H9 (cell line): ENCODE measurements at regions not wholly inside any gene's neighbourhood (a gene's known extent, or its start where the extent isn't known, plus 50 kb on each side); places are given as distances from the start of the nearest gene placed in this dataset.

Experiments used
- DNase-seq: peaks from one replicate; pipeline ENCODE4 v3.0.0-alpha.2; 2017
- H2AFZ ChIP-seq: one replicate; pipeline ENCODE4 v1.6.1; 2013; ENCODE audit warnings: mild to moderate bottlenecking, low read length, control low read depth, moderate library complexity
- H2AK5ac ChIP-seq: 2 replicates; pipeline ENCODE4 v1.6.1; 2013; ENCODE audit warnings: low read length, control low read depth, mixed read lengths; ENCODE audit not compliant: insufficient read length
- H2BK120ac ChIP-seq: one replicate; pipeline ENCODE4 v1.6.1; 2013; ENCODE audit warnings: low read depth, mild to moderate bottlenecking, low read length, control low read depth, inconsistent platforms; ENCODE audit not compliant: poor library complexity, severe bottlenecking
- H2BK12ac ChIP-seq: 2 replicates; pipeline ENCODE4 v1.6.1; 2013; ENCODE audit warnings: low read length, control low read depth, mixed read lengths, low read depth; ENCODE audit not compliant: insufficient read length
- H2BK15ac ChIP-seq: 2 replicates; pipeline ENCODE4 v1.6.1; 2013; ENCODE audit warnings: low read depth, low read length, control low read depth
- H2BK20ac ChIP-seq: one replicate; pipeline ENCODE4 v1.6.1; 2013; ENCODE audit warnings: low read depth, mild to moderate bottlenecking, low read length, control low read depth, inconsistent platforms; ENCODE audit not compliant: poor library complexity, severe bottlenecking
- H2BK5ac ChIP-seq: 2 replicates; pipeline ENCODE4 v1.6.1; 2013; ENCODE audit warnings: low read length, control low read depth, mixed read lengths; ENCODE audit not compliant: insufficient read length
- H3K14ac ChIP-seq: 2 replicates; pipeline ENCODE4 v1.6.1; 2013; ENCODE audit warnings: low read length, control low read depth; ENCODE audit not compliant: insufficient read depth
- H3K18ac ChIP-seq: 2 replicates; pipeline ENCODE4 v1.6.1; 2013; ENCODE audit warnings: low read depth, mild to moderate bottlenecking, mixed read lengths, low read length, control low read depth; ENCODE audit not compliant: insufficient read length
- H3K23ac ChIP-seq: 2 replicates; pipeline ENCODE4 v1.6.1; 2013; ENCODE audit warnings: low read length, control low read depth, mixed read lengths, low read depth; ENCODE audit not compliant: insufficient read length
- H3K23me2 ChIP-seq: 2 replicates; pipeline ENCODE4 v1.6.1; 2013; ENCODE audit warnings: low read depth, mild to moderate bottlenecking, mixed read lengths, low read length, control low read depth; ENCODE audit not compliant: insufficient read length, poor library complexity, severe bottlenecking
- H3K27ac ChIP-seq: 2 replicates; pipeline ENCODE4 v1.5.1; 2013; ENCODE audit warnings: low read length, control low read depth, mixed read lengths, low read depth; ENCODE audit not compliant: insufficient read length
- H3K27me3 ChIP-seq: 2 replicates; pipeline ENCODE4 v1.6.1; 2013; ENCODE audit warnings: low read length, control low read depth, inconsistent platforms; ENCODE audit not compliant: insufficient read depth
- H3K4ac ChIP-seq: 2 replicates; pipeline ENCODE4 v1.6.1; 2013; ENCODE audit warnings: low read depth, mild to moderate bottlenecking, control low read depth, inconsistent platforms, low read length, moderate library complexity
- H3K4me1 ChIP-seq: 2 replicates; pipeline ENCODE4 v1.6.1; 2013; ENCODE audit warnings: low read length, control low read depth, inconsistent platforms; ENCODE audit not compliant: insufficient read depth
- H3K4me2 ChIP-seq: 2 replicates; pipeline ENCODE4 v1.6.1; 2013; ENCODE audit warnings: low read length, control low read depth, mixed read lengths; ENCODE audit not compliant: insufficient read length, insufficient read depth
- H3K56ac ChIP-seq: 2 replicates; pipeline ENCODE4 v1.6.1; 2013; ENCODE audit warnings: low read depth, mild to moderate bottlenecking, mixed read lengths, low read length, control low read depth; ENCODE audit not compliant: insufficient read length
- H3K79me1 ChIP-seq: 2 replicates; pipeline ENCODE4 v1.6.1; 2013; ENCODE audit warnings: low read depth, mild to moderate bottlenecking, moderate library complexity, low read length, control low read depth, inconsistent platforms; ENCODE audit not compliant: insufficient read depth, poor library complexity, severe bottlenecking
- H3K79me2 ChIP-seq: 2 replicates; pipeline ENCODE4 v1.6.1; 2013; ENCODE audit warnings: low read length, control low read depth, inconsistent platforms; ENCODE audit not compliant: insufficient read depth
- H3K9ac ChIP-seq: 2 replicates; pipeline ENCODE4 v1.6.1; 2013; ENCODE audit warnings: low read length, control low read depth, mixed read lengths; ENCODE audit not compliant: insufficient read length; ENCODE audit errors: extremely low read depth
- H3K9me3 ChIP-seq: one replicate; pipeline ENCODE4 v1.6.1; 2013; ENCODE audit warnings: low read depth, low read length, inconsistent platforms; ENCODE audit not compliant: control insufficient read depth
- H3T11ph ChIP-seq: one replicate; pipeline ENCODE4 v1.6.1; 2013; ENCODE audit warnings: mild to moderate bottlenecking, low read length, control low read depth, inconsistent platforms
- H4K20me1 ChIP-seq: one replicate; pipeline ENCODE4 v1.6.1; 2013; ENCODE audit not compliant: control insufficient read depth, insufficient read length, insufficient read depth
- H4K5ac ChIP-seq: 2 replicates; pipeline ENCODE4 v1.6.1; 2013; ENCODE audit warnings: low read depth, mild to moderate bottlenecking, mixed read lengths, low read length, control low read depth; ENCODE audit not compliant: insufficient read length
- H4K8ac ChIP-seq: replicated peaks from 2 replicates; pipeline ENCODE4 v1.6.1; 2013; ENCODE audit warnings: low read length, control low read depth, mixed read lengths, low read depth; ENCODE audit not compliant: insufficient read length
- H4K91ac ChIP-seq: 2 replicates; pipeline ENCODE4 v1.6.1; 2013; ENCODE audit warnings: low read depth, mild to moderate bottlenecking, moderate library complexity, mixed read lengths, low read length, control low read depth; ENCODE audit not compliant: insufficient read length
- H3K27ac Mint-ChIP-seq, 3 experiments: 2 replicates in 2 of 3; 3 replicates in 1 of 3; pipeline ENCODE4 v1.8.0; 2020 to 2021; ENCODE audit warnings: mixed read lengths in 3 of 3, mild to moderate bottlenecking in 1 of 3, moderate library complexity in 1 of 3
- H3K27me3 Mint-ChIP-seq: 2 replicates; pipeline ENCODE4 v1.8.0; 2021; ENCODE audit warnings: low read depth, mild to moderate bottlenecking, moderate library complexity, mixed read lengths
- H3K36me3 Mint-ChIP-seq, 3 experiments: 2 replicates in 2 of 3; 3 replicates in 1 of 3; pipeline ENCODE4 v1.8.0; 2020 to 2021; ENCODE audit warnings: low read depth in 3 of 3, mixed read lengths in 3 of 3; ENCODE audit not compliant: insufficient read depth in 1 of 3
- H3K4me1 Mint-ChIP-seq, 2 experiments: 2 replicates each; pipeline ENCODE4 v1.8.0; 2020; ENCODE audit warnings: mixed read lengths in 2 of 2
- H3K4me3 Mint-ChIP-seq, 2 experiments: 2 replicates in 1 of 2; 3 replicates in 1 of 2; pipeline ENCODE4 v1.8.0; 2020 to 2021; ENCODE audit warnings: mild to moderate bottlenecking in 2 of 2, mixed read lengths in 2 of 2, moderate library complexity in 1 of 2
- H3K9me3 Mint-ChIP-seq, 2 experiments: 2 replicates in 1 of 2; 3 replicates in 1 of 2; pipeline ENCODE4 v1.8.0; 2020; ENCODE audit warnings: mild to moderate bottlenecking in 2 of 2, mixed read lengths in 2 of 2, moderate library complexity in 1 of 2
- WGBS: extraction: QIAGEN DNeasy Blood & Tissue Kit; methylation state at CpG from one replicate; pipeline ENCODE4 v1.1.7; 2013; ENCODE audit warnings: missing lambda C conversion rate, low lambda C conversion rate, mixed read lengths; ENCODE audit not compliant: insufficient read length; ENCODE audit errors: extremely low coverage; 5-methylcytosine and 5-hydroxymethylcytosine counted together
- TF ChIP-seq, protein P1 (sequence below): fragments of 200-600 bp; sonication (generic); conservative IDR thresholded peaks from 3 replicates; pipeline ENCODE4 v1.8.0; 2021; ENCODE audit warnings: antibody characterized with exemption, mild to moderate bottlenecking

DNA sequence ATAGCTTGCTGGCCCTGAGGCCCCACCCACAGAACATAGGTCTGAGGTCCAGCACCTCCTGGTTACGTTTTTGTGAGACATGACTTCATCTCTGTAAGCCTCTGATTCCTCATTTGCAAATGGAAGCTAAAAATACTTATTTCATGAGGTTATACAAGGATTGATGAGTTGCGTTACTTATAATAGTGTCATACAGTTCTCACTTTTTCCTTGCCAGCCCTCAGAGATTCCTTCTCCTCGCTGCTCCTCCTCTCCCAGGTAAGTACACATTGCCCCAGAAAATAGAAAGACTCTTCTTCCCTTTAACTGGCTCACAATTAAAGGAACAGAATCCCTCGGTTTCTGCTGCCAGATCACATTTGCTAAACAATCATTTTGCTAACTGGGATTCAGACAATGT lies 739.2 kb downstream of the VRK1 start:
- H3K27ac ChIP-seq = no peak overlapping the region
- no peak overlapping the region for H2AK5ac ChIP-seq
- Mint-ChIP-seq H3K27me3 (peaks cover 2% of the 10 kb centered on the region), H3K36me3 (no peaks in the 10 kb centered on the region), H3K4me1 (no peaks in the 10 kb centered on the region; a peak in 1 of 4 replicates), H3K9me3 (no peaks in the 10 kb centered on the region), H3K27ac (no peak overlapping the region), H3K4me3 (no peak overlapping the region)
- H2AFZ ChIP-seq = no peak overlapping the region
- no peak overlapping the region for H2BK120ac ChIP-seq
- no peak overlapping the region for H2BK20ac ChIP-seq
- no peaks in the 10 kb centered on the region for H3K23me2 ChIP-seq
- H3K79me1 ChIP-seq = no peaks in the 10 kb centered on the region
- no peak overlapping the region for H2BK5ac ChIP-seq
- H3K18ac ChIP-seq = no peak overlapping the region
- H3K27me3 ChIP-seq = no peaks in the 10 kb centered on the region
- H3K23ac ChIP-seq = no peak overlapping the region
- no peak overlapping the region for H4K5ac ChIP-seq
- H3K79me2 ChIP-seq = no peaks in the 10 kb centered on the region
- H2BK15ac ChIP-seq = no peak overlapping the region
- no peak overlapping the region for H3K56ac ChIP-seq
- no peaks in the 10 kb centered on the region for H4K20me1 ChIP-seq
- H2BK12ac ChIP-seq = no peak overlapping the region
- no peak overlapping the region for H3K14ac ChIP-seq
- no CpG with 5 or more reads among the region's 4 CpGs for WGBS
- TF ChIP-seq, protein P1, sequence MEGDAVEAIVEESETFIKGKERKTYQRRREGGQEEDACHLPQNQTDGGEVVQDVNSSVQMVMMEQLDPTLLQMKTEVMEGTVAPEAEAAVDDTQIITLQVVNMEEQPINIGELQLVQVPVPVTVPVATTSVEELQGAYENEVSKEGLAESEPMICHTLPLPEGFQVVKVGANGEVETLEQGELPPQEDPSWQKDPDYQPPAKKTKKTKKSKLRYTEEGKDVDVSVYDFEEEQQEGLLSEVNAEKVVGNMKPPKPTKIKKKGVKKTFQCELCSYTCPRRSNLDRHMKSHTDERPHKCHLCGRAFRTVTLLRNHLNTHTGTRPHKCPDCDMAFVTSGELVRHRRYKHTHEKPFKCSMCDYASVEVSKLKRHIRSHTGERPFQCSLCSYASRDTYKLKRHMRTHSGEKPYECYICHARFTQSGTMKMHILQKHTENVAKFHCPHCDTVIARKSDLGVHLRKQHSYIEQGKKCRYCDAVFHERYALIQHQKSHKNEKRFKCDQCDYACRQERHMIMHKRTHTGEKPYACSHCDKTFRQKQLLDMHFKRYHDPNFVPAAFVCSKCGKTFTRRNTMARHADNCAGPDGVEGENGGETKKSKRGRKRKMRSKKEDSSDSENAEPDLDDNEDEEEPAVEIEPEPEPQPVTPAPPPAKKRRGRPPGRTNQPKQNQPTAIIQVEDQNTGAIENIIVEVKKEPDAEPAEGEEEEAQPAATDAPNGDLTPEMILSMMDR = no peak
- H3K4me2 ChIP-seq = no peak overlapping the region
- no peaks in the 10 kb centered on the region for H3K4me1 ChIP-seq
- H3K9me3 ChIP-seq = no peaks in the 10 kb centered on the region
- H4K91ac ChIP-seq = no peak overlapping the region
- H4K8ac ChIP-seq = no peak overlapping the region
- no peak overlapping the region for H3T11ph ChIP-seq
- no peak overlapping the region for H3K9ac ChIP-seq
- DNase-seq = no peak
- H3K4ac ChIP-seq = no peak overlapping the region
